ENCODE measurements at regions not wholly inside any gene's neighbourhood (a gene's known extent, or its start where the extent isn't known, plus 50 kb on each side); places are given as distances from the start of the nearest gene placed in this dataset.

DNA sequence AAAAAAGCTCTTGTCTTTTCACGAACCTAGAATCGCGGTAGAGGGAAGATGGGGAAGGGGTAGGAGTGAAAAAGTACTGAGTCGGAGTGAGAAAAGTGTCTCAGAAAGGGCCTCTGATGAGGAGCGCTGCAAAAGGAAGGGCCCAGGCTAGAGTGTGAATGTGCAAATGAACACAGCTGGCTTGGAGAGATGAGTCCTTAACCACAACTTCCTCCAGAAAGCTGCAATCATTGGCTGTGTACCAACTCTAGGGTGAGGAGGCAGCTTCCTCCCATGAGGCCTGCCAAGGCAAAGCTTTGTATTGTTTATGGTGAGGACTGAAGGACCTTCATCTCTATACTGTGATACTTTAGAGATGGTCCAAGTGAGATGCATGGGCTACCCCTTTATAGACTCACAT lies 566.9 kb upstream of the ANO5 start:
- Histone ChIP-seq H3K27ac (no peak overlapping the region), H3K9me3 (no peaks in the 10 kb centered on the region), H3K36me3 (no peaks in the 10 kb centered on the region), H3K27me3 (no peaks in the 10 kb centered on the region), H3K4me3 (no peak overlapping the region), H3K4me1 (no peaks in the 10 kb centered on the region)
- intact Hi-C loops (cut with DNase I) = no loop called here
- TF ChIP-seq, protein P1, sequence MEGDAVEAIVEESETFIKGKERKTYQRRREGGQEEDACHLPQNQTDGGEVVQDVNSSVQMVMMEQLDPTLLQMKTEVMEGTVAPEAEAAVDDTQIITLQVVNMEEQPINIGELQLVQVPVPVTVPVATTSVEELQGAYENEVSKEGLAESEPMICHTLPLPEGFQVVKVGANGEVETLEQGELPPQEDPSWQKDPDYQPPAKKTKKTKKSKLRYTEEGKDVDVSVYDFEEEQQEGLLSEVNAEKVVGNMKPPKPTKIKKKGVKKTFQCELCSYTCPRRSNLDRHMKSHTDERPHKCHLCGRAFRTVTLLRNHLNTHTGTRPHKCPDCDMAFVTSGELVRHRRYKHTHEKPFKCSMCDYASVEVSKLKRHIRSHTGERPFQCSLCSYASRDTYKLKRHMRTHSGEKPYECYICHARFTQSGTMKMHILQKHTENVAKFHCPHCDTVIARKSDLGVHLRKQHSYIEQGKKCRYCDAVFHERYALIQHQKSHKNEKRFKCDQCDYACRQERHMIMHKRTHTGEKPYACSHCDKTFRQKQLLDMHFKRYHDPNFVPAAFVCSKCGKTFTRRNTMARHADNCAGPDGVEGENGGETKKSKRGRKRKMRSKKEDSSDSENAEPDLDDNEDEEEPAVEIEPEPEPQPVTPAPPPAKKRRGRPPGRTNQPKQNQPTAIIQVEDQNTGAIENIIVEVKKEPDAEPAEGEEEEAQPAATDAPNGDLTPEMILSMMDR (IDR thresholded peaks at IDR 0.05) = no peak
- TF ChIP-seq POLR2A (IDR thresholded peaks at IDR 0.05) (no peak), POLR2AphosphoS5 (IDR thresholded peaks at IDR 0.05; ENCODE audit: insufficient read depth in 1 of 2, low read depth in 1 of 2) (no peak)
- no peak for DNase-seq (ENCODE audit: extremely low spot score in 2 of 2)

DNA sequence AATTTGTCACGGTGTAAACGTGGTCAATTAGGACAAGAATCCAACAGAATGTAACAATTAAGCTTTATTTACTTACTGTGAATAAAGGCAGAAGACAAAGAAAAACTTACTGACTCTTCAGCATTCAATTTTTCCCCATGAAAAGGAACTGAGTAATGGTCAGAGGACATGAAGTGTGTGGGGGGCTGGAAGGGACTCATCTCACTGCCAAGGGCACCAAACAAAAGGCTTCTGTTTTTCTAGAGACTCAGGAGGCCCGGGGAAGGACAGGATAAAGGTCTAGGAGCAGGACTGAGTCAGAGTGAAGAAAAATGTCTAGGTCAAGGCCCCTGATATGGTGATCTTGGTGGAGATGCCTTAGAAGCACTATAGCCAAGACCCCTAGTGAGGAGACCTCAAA lies 564.2 kb upstream of the ANO5 start:
- TF ChIP-seq POLR2A (IDR thresholded peaks at IDR 0.05) = no peak
- TF ChIP-seq POLR2AphosphoS5 (IDR thresholded peaks at IDR 0.05; ENCODE audit: insufficient read depth in 1 of 2, low read depth in 1 of 2) = no peak
- Histone ChIP-seq H3K27me3 (no peaks in the 10 kb centered on the region), H3K4me1 (no peaks in the 10 kb centered on the region), H3K27ac (no peak overlapping the region), H3K36me3 (no peaks in the 10 kb centered on the region), H3K9me3 (no peaks in the 10 kb centered on the region), H3K4me3 (no peak overlapping the region)
- intact Hi-C loops (cut with DNase I) = no loop called here
- DNase-seq (ENCODE audit: extremely low spot score in 2 of 2) = no peak

DNA sequence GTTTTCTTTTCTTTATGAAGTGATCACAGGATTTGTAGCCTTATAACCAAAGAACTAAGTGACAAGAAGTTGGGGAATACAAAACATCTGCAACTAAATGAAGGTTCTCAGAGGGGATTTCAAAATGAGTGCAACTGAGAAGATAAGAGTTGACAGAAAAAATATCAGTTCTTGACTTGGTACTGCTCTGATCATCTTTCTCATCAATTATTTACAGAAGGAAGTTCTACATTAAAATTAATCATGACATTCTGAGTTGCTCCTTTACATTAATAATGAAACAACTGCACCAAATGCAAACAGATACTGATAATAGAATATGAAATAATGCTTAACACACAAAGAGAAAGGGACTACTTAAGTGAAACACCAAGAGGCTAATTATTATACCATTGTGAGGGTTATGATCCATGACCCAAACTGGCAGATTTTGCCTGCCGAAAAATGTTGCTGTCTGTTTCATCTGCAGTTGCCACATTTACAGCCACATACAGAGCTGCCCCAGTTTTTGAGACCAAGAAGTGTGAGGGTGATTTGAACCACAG lies 561.9 kb upstream of the ANO5 start:
- no peaks in the 10 kb centered on the region for H3K9me3 ChIP-seq
- intact Hi-C loops (cut with DNase I) = no loop called here
- no peaks in the 10 kb centered on the region for H3K27me3 ChIP-seq

DNA sequence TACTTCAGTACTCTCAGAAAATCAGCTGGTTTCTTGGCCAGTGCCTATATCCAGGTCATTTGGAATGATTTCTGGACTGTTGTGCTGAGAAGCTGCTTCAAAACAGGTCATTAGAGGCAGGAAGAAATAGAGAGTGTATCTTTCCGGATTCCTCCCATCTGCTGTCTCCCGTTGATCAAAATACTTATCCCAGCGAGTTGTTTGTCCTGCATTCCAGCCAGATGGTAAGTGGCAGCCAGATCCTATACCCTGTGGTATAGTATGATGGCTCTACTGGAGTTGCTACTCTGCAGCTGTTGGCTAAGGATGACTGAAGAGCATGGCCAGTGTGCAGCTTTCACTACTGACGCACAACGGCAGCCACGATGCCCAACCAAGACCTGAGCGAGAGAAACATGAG lies 560.9 kb upstream of the ANO5 start:
- H3K27me3 ChIP-seq = no peaks in the 10 kb centered on the region
- H3K36me3 ChIP-seq = no peaks in the 10 kb centered on the region
- no peak for DNase-seq (ENCODE audit: extremely low spot score in 2 of 2)
- TF ChIP-seq, protein P1 (IDR thresholded peaks at IDR 0.05) = no peak
- TF ChIP-seq POLR2AphosphoS5 (IDR thresholded peaks at IDR 0.05; ENCODE audit: insufficient read depth in 1 of 2, low read depth in 1 of 2) = no peak
- TF ChIP-seq POLR2A (IDR thresholded peaks at IDR 0.05) = no peak
- H3K9me3 ChIP-seq = no peaks in the 10 kb centered on the region
- no peak overlapping the region for H3K27ac ChIP-seq
- no peaks in the 10 kb centered on the region for H3K4me1 ChIP-seq
- intact Hi-C loops (cut with DNase I) = no loop called here
- H3K4me3 ChIP-seq = no peak overlapping the region

More for the DNA sequence above, 561.9 kb upstream of the ANO5 start:
- Histone ChIP-seq H3K36me3 (no peaks in the 10 kb centered on the region), H3K4me3 (no peak overlapping the region), H3K4me1 (no peaks in the 10 kb centered on the region), H3K27ac (no peak overlapping the region)
- DNase-seq (ENCODE audit: extremely low spot score in 2 of 2) = no peak
- TF ChIP-seq POLR2AphosphoS5 (IDR thresholded peaks at IDR 0.05; ENCODE audit: insufficient read depth in 1 of 2, low read depth in 1 of 2) (no peak), POLR2A (IDR thresholded peaks at IDR 0.05) (no peak)
- TF ChIP-seq, protein P1 (IDR thresholded peaks at IDR 0.05) = no peak

DNA sequence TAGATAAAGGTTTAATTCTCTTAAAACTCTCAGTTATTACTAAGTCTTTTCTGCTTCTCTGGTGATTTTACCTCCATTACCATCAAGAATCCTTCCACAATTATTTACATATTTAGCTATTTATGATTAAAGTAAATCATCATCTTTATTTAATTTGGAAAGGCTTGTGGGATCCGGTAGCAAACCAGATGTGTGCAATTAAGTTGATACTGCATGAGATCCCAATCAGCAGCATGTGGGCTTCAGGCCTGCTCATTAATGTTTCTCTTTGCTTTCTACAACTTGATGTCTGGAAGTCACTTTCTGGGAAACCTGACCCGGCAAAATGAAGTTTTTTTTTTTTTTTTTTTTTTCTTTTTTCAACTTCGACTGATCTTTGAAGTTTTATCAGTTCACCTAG lies 558.4 kb upstream of the ANO5 start:
- no peak overlapping the region for H3K27ac ChIP-seq
- intact Hi-C loops (cut with DNase I) = no loop called here
- H3K4me1 ChIP-seq = no peaks in the 10 kb centered on the region
- no peak overlapping the region for H3K4me3 ChIP-seq
- no peaks in the 10 kb centered on the region for H3K27me3 ChIP-seq
- DNase-seq (ENCODE audit: extremely low spot score in 2 of 2) = no peak
- no peaks in the 10 kb centered on the region for H3K36me3 ChIP-seq
- H3K9me3 ChIP-seq = no peaks in the 10 kb centered on the region
- TF ChIP-seq, protein P1 (IDR thresholded peaks at IDR 0.05) = no peak
- TF ChIP-seq POLR2A (IDR thresholded peaks at IDR 0.05) (no peak), POLR2AphosphoS5 (IDR thresholded peaks at IDR 0.05; ENCODE audit: insufficient read depth in 1 of 2, low read depth in 1 of 2) (no peak)

Data from vagina (tissue), 2 donors.